Liver (tissue), 3 donors: ENCODE measurements at regions not wholly inside any gene's neighbourhood (a gene's known extent, or its start where the extent isn't known, plus 50 kb on each side); places are given as distances from the start of the nearest gene placed in this dataset.

Experiments
- CTCF ChIP-seq: fragments of 150-350 bp; IDR thresholded peaks from 2 replicates; pipeline ENCODE4 v1.5.1; 2017; ENCODE audit warnings: improper control_type of control experiment, low read depth, low read length; ENCODE audit not compliant: missing input control
- FOXA1 ChIP-seq: IDR thresholded peaks from 2 replicates; pipeline ENCODE4 v1.6.1; 2016; ENCODE audit warnings: antibody characterized with exemption
- GABPA ChIP-seq, 2 donors: IDR thresholded peaks in 1 of 2; conservative IDR thresholded peaks in 1 of 2; 2 replicates each; pipeline ENCODE4 v1.6.1; 2016; ENCODE audit warnings: antibody characterized with exemption in 2 of 2, mild to moderate bottlenecking in 1 of 2, moderate library complexity in 1 of 2
- HNF4A ChIP-seq, 2 donors: conservative IDR thresholded peaks; 2 replicates each; pipeline ENCODE4 v1.6.1; 2016; ENCODE audit warnings: antibody characterized with exemption in 2 of 2, mild to moderate bottlenecking in 2 of 2
- HNF4G ChIP-seq: IDR thresholded peaks from 2 replicates; pipeline ENCODE4 v1.6.1; 2016; ENCODE audit warnings: antibody characterized with exemption
- RXRA ChIP-seq, 2 donors: IDR thresholded peaks; 2 replicates each; pipeline ENCODE4 v1.6.1; 2017 to 2018; ENCODE audit warnings: antibody characterized with exemption in 2 of 2, mild to moderate bottlenecking in 1 of 2
- SP1 ChIP-seq: IDR thresholded peaks from 2 replicates; pipeline ENCODE4 v1.6.1; 2018; ENCODE audit warnings: antibody characterized with exemption, mild to moderate bottlenecking
- donor health status: healthy.
- donor health status: healthy.

GRCh38 chr16:85170066-85170491 lies 57.8 kb upstream of the CIBAR2 start:
- TF ChIP-seq GABPA (IDR thresholded peaks at IDR 0.05 in 1 of 2, conservative IDR thresholded peaks at IDR 0.05 in 1 of 2) (no peak), SP1 (no peak), FOXA1 (no peak), CTCF (no peak), HNF4A (conservative IDR thresholded peaks at IDR 0.05) (no peak), RXRA (IDR thresholded peaks at IDR 0.05) (no peak), HNF4G (no peak)
